Left lung (tissue), 4 donors: ENCODE measurements at regions not wholly inside any gene's neighbourhood (a gene's known extent, or its start where the extent isn't known, plus 50 kb on each side); places are given as distances from the start of the nearest gene placed in this dataset.

Experiments used
- ATAC-seq: fragments of 200-7000 bp; cut with Tn5 transposase; one replicate; pipeline ENCODE4 v1.9.1; 2020; ENCODE audit warnings: moderate library complexity
- DNase-seq, 4 donors: peaks; one replicate each; pipeline ENCODE4 v3.0.0-alpha.2; 2013 to 2020
- H3K27ac ChIP-seq, 2 donors: fragments of 200-600 bp; sonication (generic) in 1 of 2; one replicate each; pipeline versions ENCODE4 v1.5.0 to v1.8.0; 2020 to 2021
- H3K27me3 ChIP-seq, 2 donors: fragments of 200-600 bp; sonication (generic) in 1 of 2; one replicate each; pipeline versions ENCODE4 v1.5.0 to v1.8.0; 2020 to 2021
- H3K36me3 ChIP-seq, 2 donors: fragments of 200-600 bp; sonication (generic) in 1 of 2; one replicate each; pipeline versions ENCODE4 v1.5.0 to v1.8.0; 2020 to 2021
- H3K4me1 ChIP-seq, 2 donors: fragments of 200-600 bp; one replicate each; pipeline ENCODE4 v1.8.0; 2021
- H3K4me3 ChIP-seq, 2 donors: fragments of 200-600 bp; sonication (generic) in 1 of 2; one replicate each; pipeline versions ENCODE4 v1.5.0 to v1.8.0; 2020 to 2021; ENCODE audit warnings: mild to moderate bottlenecking in 1 of 2
- H3K9me3 ChIP-seq, 2 donors: fragments of 200-600 bp; sonication (generic) in 1 of 2; one replicate each; pipeline versions ENCODE4 v1.5.0 to v1.8.0; 2020 to 2021
- CTCF ChIP-seq, 2 donors: fragments of 200-600 bp; sonication (generic) in 1 of 2; IDR thresholded peaks; one replicate each; pipeline versions ENCODE4 v1.5.0 to v1.8.0; 2021; ENCODE audit warnings: antibody characterized with exemption in 2 of 2
- intact Hi-C, 2 donors: fragments of 100-400 bp; cut with DNase I; formaldehyde crosslinking; loops; one replicate each; pipeline versions ENCODE4 v1.11.2 to v1.14.2; 2022
- donor health status: DM: no; HTN: yes; CAD: no.
- donor health status: DM: no; HTN: no; CAD: no.

- no peak for DNase-seq
- H3K4me1 ChIP-seq = no peaks in the 10 kb centered on the region
- H3K27me3 ChIP-seq = no peaks in the 10 kb centered on the region
- no peaks in the 10 kb centered on the region for H3K36me3 ChIP-seq
- no peak for TF ChIP-seq CTCF (IDR thresholded peaks at IDR 0.05)
- no peak for ATAC-seq
- no peaks in the 10 kb centered on the region for H3K9me3 ChIP-seq
- intact Hi-C loops = no loop called here
- no peak overlapping the region for H3K27ac ChIP-seq
- no peak overlapping the region for H3K4me3 ChIP-seq
Observed at GRCh38 chr3:176755552-176755951, 441.7 kb downstream of the TBL1XR1 start.

DNA sequence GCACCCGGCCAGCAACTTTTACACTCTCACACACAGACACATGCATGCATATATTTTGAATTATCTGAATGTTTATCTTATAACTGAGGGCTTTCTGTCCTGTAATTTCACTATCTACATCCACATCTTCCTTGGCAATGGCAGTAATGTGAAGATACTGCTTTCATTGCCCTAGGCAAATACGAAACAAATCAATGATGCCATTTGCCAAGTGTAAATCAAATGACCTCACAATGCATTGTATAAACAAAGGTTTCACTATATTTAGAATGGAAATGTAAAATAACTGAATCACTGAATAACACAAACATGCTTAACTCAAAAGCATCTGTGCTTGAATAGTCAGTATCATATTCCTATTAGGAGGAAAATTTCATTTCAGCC is 455.6 kb downstream of the TBL1XR1 start:
- no peaks in the 10 kb centered on the region for H3K27me3 ChIP-seq
- DNase-seq (no peak), ATAC-seq (no peak)
- no peaks in the 10 kb centered on the region for H3K36me3 ChIP-seq
- TF ChIP-seq CTCF (IDR thresholded peaks at IDR 0.05) = no peak
- intact Hi-C loops = no loop called here
- no peaks in the 10 kb centered on the region for H3K9me3 ChIP-seq
- no peak overlapping the region for H3K27ac ChIP-seq
- H3K4me1 ChIP-seq = no peaks in the 10 kb centered on the region
- no peak overlapping the region for H3K4me3 ChIP-seq

- H3K27me3 ChIP-seq = no peaks in the 10 kb centered on the region
- H3K27ac ChIP-seq = no peak overlapping the region
- no peak for TF ChIP-seq CTCF (IDR thresholded peaks at IDR 0.05)
- H3K4me3 ChIP-seq = no peak overlapping the region
- no peaks in the 10 kb centered on the region for H3K9me3 ChIP-seq
- no peak for ATAC-seq
- no peak for DNase-seq
- H3K36me3 ChIP-seq = no peaks in the 10 kb centered on the region
- intact Hi-C loops = no loop called here
- H3K4me1 ChIP-seq = no peaks in the 10 kb centered on the region
Observed at GRCh38 chr3:176740906-176741663, 456.2 kb downstream of the TBL1XR1 start.

GRCh38 chr3:176739159-176739558 is 458.1 kb downstream of the TBL1XR1 start:
- Histone ChIP-seq H3K27me3 (no peaks in the 10 kb centered on the region), H3K4me3 (no peak overlapping the region), H3K4me1 (no peaks in the 10 kb centered on the region), H3K36me3 (no peaks in the 10 kb centered on the region), H3K27ac (no peak overlapping the region), H3K9me3 (no peaks in the 10 kb centered on the region)
- DNase-seq = no peak
- TF ChIP-seq CTCF (IDR thresholded peaks at IDR 0.05) = no peak
- intact Hi-C loops = no loop called here
- ATAC-seq = no peak

- DNase-seq (no peak), ATAC-seq (no peak)
- Histone ChIP-seq H3K4me1 (no peaks in the 10 kb centered on the region), H3K4me3 (no peak overlapping the region), H3K9me3 (no peaks in the 10 kb centered on the region), H3K27ac (no peak overlapping the region), H3K36me3 (no peaks in the 10 kb centered on the region), H3K27me3 (no peaks in the 10 kb centered on the region)
- TF ChIP-seq CTCF (IDR thresholded peaks at IDR 0.05) = no peak
- intact Hi-C loops = no loop called here
Observed at GRCh38 chr3:176737480-176738110, 459.7 kb downstream of the TBL1XR1 start.
